SK-N-MC (cell line): ENCODE measurements at regions not wholly inside any gene's neighbourhood (a gene's known extent, or its start where the extent isn't known, plus 50 kb on each side); places are given as distances from the start of the nearest gene placed in this dataset.

Experiments used
- EZH2 ChIP-seq: fragments of 200-600 bp; sonication (generic); IDR thresholded peaks from one replicate; pipeline ENCODE4 v1.6.1; 2017; ENCODE audit warnings: antibody characterized with exemption
- FOXP2 ChIP-seq: optimal IDR thresholded peaks from 2 replicates; pipeline ENCODE3; 2011; ENCODE audit warnings: mild to moderate bottlenecking, moderate library complexity; ENCODE audit not compliant: insufficient read depth; ENCODE audit errors: extremely low read length, control extremely low read depth
- POLR2AphosphoS5 ChIP-seq: IDR thresholded peaks from 2 replicates; pipeline ENCODE4 v1.6.1; 2012; ENCODE audit warnings: mild to moderate bottlenecking, low read depth, low read length, borderline replicate concordance

DNA sequence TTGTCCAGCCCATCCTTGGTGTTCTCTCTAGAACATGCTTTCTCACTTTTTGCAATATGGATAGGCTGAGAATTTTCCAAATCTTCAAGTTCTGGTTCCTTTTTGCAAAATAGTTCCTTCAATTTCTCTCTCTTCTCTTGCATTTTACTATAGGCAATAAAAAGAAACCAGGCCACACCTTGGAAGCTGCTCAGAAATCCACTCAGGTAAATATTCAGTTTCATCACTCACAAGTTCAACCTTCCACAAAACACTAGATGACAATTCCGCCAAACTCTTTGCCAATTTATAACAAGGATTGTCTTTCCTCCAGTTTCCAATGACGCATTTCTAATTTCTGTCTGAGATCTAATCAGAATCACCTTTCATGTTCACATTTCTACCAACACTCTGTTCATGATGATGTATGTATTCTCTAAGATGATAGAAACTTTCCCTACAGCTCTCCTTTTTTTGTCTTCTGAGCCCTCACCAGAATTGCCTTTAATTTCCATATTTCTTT is 204.2 kb upstream of the PIK3R1 start:
- TF ChIP-seq POLR2AphosphoS5 (no peak), EZH2 (no peak), FOXP2 (no peak)
